HG03378 (cell line): ENCODE measurements at regions not wholly inside any gene's neighbourhood (a gene's known extent, or its start where the extent isn't known, plus 50 kb on each side); places are given as distances from the start of the nearest gene placed in this dataset.

Experiments
- ATAC-seq: cut with Tn5 transposase; IDR thresholded peaks from one replicate; pipeline ENCODE4 v1.9.1; 2021; ENCODE audit warnings: mild to moderate bottlenecking, moderate library complexity; ENCODE audit not compliant: unreplicated experiment

DNA sequence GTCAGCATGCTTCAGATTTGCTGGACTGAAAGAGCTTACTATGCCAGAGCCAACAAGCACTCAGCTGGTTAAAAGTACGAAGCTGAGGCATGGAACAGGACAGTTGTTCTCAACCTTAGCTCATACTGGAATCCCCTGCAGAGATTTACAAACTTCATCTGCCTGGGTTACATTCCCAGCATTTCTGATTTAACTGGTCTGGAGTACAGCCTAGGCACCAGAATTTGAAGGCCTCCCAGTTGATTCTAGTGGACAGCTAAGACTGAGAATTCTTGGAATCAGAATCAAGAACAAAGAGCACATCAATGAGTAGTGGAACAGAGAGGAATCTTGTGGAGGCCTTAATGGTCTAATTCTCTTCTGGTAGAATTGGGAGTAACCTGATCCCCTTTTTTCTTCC is 298.2 kb upstream of the NXPH2 start:
- ATAC-seq, result no peak

DNA sequence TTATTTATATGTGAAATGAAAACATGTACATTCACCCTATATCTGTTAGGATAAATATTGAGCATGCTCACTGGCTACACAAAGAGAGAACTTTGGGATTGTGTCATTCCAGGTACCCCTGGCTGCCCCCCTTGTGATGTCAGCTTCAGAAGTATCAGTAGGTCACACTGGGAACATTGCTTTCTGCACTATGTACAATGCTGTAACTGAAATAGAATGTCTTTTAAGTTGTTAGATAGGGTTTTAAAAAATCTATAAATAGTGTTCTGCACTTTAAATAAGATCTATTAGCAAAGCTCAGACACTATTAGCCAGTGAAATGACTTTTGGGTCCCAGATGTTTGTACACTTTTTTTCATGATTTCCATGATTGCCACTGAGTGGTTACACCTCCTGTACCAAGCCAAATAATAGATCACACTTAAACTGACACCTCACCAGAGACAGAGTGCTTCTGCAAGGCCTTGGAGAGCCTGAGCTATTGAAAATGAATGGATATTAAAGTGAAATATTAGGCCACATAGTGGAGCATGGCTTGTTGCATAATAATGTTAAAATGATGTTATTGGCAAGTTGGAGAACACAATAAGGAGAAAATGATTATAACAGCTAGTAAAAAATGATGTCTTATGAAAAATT is 297.0 kb upstream of the NXPH2 start:
- no peak for ATAC-seq

DNA sequence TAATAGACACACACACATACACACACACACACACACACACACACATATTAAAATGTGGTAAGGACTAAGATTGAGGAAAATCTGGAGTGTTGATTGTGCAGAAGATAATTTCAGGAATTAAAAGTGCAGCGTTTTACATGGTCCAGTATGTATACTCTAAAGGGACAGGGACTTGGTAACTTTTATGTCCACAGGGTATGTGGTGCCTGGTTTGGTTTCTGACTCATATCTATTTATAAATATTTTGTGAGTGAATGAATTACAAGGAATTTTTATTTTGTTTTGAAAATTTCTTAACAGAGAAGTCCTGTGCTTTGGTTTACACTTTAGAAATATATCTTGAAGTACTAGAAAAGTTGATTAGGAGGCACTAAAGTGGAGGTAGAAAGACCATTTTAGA is 287.7 kb upstream of the NXPH2 start:
- ATAC-seq, result no peak

DNA sequence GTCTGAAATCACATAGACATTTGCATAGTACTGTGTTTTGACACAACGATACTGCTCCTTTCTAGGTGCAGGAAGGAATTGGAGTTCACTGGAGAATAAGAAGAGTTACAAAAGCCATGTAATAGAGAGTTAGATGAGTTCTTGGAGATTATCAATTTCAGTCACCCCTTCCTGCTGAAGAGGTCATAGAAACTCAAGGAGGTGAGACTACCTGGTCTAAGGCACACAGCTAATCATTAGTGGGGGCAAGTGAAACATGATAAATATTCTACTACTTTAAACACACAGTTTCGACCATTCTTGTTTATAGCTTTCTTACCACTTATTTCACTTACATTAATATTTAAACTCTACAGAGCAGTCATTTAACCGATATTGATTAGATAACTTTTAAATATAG is 286.9 kb upstream of the NXPH2 start:
- ATAC-seq, result no peak

DNA sequence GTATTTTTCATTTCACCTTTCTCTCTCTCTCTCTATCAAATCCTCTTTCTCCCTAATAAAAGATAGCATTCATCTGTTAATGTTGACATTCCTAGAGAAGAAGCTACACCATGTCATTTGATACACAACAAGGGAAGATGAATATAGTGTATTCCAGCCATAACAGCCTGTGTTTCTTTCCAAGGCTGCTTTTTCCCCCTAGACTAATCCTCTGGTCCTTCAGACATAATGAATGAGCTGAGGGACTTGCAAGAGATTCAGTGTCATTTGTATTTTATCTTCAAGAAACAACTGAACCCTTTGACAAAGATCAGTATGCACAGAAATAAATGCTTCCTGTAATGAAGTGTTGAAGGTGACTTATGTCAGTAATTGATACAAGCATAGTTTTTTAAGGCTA is 284.0 kb upstream of the NXPH2 start:
- ATAC-seq, result no peak

DNA sequence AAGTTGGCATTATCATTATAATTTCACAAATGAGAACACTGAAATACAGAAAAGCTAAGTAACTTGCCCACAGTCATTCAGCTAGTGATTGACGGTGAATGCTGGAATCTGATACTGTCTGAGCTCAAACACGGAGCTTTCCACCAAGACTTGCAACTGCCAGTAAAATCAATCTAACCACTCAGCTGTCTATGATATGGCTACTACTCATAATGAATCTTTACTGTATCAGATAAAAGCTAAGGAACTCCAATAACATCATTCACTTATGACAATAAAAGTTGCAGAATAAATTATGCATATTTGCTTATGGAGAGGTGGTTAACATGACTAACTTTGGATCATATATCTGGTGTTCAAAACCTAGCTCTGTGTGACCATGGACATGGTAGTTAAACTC is 279.4 kb upstream of the NXPH2 start:
- ATAC-seq, result no peak

DNA sequence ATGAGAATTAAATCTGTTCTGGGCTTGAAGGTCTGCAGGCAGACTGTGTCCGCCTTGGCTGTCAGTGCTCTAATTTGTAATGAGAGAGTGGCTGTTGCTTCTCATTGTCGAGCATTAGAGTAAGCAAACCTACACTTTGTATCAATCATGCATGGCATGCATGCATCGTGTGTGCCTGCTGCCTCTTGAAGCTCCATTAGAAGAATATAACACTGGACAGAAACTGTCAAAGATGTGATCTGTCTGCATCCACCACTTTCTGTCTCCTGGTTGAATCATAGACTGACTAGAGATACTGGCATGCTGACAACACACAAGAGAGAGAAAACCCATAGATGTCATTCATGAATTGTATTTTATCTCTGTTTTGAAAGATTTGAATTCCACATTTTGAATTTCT is 275.0 kb upstream of the NXPH2 start:
- ATAC-seq, result no peak

DNA sequence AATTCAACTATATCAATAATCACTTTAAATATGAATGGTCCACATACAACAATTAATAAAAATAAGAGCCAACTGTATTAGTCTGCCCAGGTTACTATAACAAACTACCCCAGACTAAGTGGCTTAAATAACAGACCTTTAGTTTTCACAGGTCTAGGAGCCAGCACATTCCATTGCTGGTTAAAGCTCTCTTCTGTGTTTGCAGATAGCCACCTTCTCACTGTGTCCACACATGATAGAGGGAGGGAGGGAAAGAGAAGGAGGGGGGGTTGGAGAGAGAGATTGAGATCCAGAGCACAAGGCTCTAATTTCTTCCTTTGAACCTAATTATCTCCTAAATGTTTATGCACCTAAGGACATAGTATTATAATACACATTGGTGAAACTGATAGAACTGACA is 267.8 kb upstream of the NXPH2 start:
- ATAC-seq, result no peak

DNA sequence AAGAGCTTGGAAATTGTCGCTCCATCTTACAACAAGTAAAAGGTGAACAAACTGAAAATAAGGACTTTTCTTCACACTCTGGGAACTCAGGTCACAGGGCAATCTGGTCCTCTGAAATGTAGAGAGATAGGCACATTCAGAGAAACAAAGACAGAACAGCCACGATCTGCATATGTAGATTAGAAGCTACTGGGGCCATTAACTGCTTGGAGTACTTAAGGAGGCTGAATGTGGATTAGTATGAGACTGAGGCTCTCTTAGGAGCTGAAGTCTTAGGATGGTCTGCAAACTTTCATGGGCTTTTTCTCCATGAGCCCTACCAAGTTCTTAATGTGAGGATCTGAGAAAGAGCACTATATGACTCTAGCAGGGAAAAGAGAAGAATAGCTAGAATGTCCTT is 265.3 kb upstream of the NXPH2 start:
- no peak for ATAC-seq

DNA sequence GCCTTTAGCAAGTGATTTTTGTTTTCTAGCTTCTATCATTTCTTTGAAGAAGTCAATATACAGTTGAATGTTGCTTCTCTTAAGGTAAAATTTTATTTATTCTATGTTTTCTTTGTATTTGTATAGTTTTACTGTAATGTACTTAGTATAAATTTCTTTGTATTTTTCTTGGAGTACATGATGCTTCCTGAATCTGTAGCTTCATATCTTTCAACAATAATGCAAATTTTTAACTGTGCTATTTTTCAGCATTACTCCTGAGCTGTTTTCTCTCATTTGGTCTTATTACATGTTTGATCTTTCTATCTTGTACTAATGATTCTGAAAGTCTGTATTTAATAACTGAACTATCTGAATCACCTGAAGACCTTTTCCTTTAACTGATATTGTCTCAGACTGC is 253.9 kb upstream of the NXPH2 start:
- ATAC-seq, result no peak

DNA sequence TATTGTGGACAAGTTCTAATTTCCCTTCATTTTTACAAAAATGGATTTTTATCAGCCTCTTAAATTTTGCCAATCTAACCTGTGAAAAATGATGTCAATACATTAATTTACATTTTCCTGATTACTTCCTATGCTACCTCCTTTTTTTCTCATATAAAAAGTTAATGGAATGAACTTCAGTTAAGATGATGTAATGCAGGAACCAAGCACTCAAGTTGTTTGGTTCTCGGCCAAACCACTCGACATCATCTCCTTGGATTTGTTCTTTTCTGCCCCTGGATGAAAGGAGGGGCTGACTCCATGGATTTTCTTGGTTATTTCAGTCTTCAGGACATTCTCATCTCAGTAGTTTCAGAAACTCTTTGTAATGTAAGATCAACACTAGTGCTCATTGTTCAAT is 253.1 kb upstream of the NXPH2 start:
- no peak for ATAC-seq

DNA sequence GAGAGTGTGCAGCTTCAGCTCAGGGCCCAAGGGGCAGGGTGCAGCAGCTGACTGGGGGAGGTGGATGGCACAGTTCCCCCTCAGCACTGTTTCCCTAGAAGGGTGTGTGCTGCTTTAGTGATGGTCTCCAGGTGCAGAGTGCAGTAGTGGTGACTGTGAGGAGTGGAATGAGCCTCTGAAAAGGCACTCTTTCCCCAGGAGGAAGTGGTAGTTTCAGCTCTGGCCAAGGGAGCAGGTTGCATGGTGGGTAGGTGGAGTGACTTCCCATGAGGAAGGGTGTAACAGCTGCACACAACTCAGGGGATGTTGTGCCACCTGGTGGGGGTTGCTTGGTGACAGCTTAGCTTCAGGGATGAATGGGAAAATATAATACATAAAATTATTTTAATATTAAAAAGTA is 251.5 kb upstream of the NXPH2 start:
- ATAC-seq, result peak; percentile 59

DNA sequence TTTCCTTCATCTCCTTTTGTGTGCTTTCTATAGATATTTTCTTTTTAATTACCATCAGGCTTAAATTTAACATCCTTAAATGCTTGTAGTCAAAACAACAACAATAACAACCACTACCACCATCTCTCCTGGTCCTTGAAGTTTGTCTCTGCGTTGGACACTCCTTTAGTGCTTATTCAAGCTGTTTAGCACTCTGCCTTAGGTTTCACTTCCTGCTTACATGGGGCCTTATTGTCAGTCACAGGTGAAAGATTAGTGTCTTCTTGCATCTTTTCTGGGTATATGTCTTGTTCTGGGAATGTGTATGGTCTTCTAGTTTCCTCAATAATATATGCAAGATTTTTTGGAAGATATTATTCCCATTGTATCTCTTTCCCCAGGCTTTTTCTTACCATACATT is 240.1 kb upstream of the NXPH2 start:
- no peak for ATAC-seq

DNA sequence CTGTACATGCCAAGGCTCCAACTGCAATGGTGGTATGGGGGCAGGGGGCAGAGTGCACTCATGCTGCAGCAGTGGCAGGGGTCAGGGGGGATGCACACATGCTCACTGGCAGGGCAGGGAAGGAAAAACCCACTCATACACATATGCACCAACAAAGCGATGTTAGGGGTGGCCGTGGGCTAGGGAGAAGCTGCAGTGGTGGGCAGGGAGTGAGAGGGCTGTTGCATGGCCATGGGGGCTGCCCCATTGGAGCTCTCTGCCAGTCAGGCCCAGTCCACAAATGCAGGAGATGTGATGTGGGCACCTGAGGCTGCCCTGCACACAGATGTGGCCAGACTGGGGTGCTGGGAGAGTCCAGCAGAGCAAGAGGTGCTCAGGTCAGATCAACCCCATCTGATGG is 238.1 kb upstream of the NXPH2 start:
- no peak for ATAC-seq

DNA sequence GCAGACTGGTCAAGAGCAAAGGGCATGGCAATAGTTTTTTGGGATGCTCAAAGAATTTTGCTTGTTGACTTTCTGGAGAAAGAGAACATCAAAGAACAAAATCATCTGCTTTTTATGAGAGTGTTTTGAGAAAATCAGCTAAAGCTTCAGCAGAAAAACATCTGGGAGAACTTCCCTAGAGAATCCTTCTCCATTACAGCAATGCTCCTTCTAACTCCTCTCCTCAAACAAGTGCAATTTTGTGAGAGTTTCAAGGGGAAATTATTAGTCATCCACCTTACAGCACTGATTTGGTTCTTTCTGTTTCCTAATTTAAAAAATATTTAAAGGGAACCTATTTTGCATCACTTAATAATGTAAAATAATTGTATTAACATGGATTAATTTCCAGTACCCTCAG is 226.9 kb upstream of the NXPH2 start:
- no peak for ATAC-seq

DNA sequence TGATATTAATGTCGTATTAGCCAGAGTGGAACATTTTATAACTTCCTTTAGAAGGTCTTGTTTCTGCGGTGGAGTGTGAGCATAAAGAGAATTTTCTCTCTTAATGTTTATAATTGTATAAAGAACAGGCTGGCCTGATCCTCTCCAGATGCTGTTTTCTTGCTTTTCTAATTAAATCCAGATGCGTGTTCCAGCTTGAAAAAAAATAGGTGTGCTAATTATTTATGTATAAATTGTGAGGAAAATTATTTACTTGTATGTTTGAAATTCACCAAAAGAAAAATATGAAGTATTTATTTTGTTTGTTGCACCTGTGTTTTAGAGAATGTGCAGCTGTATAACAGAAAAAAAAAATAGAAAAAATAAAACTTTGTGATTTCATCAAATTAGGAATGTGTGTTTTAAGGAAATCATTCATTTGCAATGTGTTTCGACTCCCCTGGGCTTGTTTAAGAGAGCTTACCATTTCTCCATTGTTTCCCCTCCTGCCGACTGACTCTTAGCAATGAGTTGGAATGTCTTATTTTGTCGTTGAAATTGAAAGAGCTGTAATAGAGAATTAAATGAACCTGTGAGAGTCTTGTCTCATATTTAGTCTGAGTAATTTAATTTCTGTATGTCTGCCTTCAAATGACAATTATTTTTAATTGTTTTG is 220.1 kb upstream of the NXPH2 start:
- no peak for ATAC-seq

DNA sequence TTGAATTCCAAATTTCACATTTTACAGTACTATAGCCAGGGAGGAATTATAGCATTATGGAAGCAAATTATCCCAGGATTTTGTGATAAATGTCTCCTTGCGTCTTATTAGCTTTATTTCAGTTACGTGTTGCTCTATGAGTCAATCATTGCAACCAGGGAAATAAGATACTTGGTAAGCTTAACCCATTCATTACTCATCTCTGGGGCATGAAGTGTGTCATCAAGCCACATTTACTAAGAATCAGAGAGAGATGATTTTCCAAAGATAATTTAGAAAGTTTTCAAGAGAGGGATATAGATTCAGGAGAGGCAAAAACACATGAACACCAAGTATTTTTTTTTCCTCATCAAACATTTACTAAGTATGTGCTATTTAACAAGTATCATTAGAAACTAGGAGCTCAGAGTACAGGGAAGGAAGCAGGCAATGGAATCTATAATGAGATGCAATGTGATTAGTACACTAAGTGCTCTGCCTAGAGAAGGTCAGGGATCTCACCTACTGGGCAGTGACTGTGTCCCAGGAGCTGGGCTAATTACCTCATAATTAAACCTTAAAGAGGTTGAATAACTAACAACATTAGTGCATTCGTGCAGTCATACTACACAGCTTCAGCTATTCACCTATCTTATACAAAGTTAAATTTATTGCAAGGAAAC is 217.8 kb upstream of the NXPH2 start:
- no peak for ATAC-seq

DNA sequence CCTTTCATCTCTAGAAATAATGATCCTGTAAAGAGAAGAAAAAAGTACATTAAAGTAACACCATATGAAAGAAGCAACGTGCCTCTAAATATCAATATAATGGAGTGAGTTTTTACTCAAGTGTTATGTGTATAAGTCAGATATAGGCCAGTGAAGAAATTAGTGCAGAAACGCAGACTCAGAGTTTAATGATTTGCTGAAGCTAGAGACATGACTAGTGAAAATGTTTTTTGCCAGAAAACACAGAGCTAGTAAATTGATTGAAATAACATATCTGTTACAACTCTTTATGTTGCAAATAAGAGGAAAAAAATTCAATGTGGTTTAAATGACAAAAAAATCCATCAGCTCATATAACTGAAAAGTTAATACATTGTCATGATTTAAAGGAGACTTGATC is 217.2 kb upstream of the NXPH2 start:
- ATAC-seq, result no peak

DNA sequence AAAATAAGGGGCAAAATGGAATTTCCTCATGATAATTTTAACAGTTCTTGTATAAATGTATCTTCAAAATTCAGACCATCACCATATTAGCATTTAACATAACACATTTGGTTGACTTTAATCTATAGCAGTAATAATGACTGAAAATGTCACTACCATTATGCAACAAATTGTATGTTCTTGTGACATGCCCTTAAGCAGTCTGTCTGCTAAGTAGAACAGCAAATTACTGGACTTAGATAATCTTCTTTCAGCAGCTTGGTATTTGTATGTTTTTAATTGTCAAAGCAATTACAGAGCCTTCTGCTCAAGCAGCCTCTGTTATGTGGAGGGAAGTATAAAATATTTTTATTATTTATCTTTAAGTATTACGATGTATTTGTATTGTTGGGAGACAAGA is 214.3 kb upstream of the NXPH2 start:
- no peak for ATAC-seq

DNA sequence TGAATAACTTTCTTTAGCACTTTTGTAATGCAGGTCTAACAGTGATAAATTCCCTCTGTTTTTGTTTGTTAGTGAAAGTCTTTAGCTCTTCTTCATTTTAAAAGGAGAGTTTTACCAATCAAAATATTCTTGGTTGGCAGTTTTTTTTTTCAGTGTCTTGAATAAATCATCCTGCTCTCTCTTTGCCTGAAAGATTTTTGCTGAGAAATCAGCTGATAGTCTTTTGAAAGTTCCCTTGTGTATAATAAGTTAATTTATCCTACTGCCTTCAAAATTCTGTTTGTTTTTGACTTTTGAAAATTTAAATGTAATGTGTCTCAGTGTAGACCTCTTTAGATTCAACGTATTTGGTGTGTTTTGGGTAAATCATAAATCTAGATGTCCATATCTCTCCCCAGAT is 205.7 kb upstream of the NXPH2 start:
- no peak for ATAC-seq

DNA sequence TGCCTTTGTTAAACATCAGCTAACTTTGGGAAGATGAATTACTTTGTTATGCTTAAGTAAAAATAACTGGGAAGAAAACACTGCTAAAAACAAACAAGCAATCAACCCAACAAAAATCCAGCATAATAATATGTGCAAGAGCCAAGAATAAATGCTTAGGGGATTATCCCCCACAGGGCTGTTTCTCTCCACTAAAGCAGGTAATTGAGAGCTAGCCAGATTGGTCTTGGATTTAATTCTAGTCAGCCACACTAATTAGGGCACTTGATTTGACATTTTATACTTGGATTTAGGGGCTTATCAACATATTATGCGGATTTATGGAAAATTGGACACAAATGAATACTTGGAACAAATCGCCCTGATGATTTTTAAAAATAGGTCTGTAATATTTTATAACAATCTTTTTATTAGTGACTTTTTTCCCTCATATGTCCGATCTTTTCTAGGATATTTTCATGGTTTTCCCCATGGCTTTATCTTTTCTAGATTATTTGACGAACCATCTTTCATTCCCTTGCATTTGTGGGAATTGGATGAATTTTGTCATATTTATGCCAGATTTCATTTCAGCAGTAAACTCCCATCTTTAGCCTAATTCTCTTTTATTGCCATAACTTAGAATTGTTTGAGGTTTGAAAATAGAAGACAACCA is 199.1 kb upstream of the NXPH2 start:
- ATAC-seq, result no peak

DNA sequence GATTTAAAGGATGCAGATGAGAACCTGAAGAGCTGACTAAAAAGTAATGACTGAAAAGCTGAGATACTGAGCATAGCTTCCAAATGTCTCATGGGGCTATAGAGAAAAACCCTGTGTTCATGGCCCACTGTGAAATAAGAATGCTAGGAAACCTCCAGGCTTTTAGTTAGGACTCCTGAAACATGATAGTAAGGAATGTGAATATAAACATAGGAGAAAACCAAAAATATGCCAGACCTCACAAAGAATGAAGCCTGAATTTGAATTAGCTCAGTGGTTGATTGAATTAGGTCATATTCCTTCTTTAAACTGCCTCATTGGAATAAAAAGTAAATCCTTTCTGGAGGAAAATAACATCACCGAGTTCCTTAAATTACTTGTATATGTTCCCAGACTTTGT is 194.5 kb upstream of the NXPH2 start:
- no peak for ATAC-seq
